ENCODE measurements at regions not wholly inside any gene's neighbourhood (a gene's known extent, or its start where the extent isn't known, plus 50 kb on each side); places are given as distances from the start of the nearest gene placed in this dataset.

GRCh38 chr12:97185567-97185966 is 277.0 kb upstream of the RMST start (continued):
- no peak for TF ChIP-seq ZNF416 (CRISPR knock-in tag; IDR thresholded peaks at IDR 0.05)

- peaks cover 64% of the 10 kb centered on the region for H3K9me3 Mint-ChIP-seq
- no peak for ATAC-seq
- CTCF ChIA-PET, result no interaction called here
- TF ChIP-seq ZNF121 (CRISPR knock-in tag; IDR thresholded peaks at IDR 0.05), result no peak
- TF ChIP-seq ZNF317 (CRISPR knock-in tag; IDR thresholded peaks at IDR 0.05; ENCODE audit: borderline replicate concordance, low read depth), result no peak
- no peak for TF ChIP-seq NR1H2 (CRISPR knock-in tag; IDR thresholded peaks at IDR 0.05)
- TF ChIP-seq FOXJ3 (CRISPR knock-in tag; IDR thresholded peaks at IDR 0.05; ENCODE audit: borderline replicate concordance), result no peak
- no peak for TF ChIP-seq IRF2 (CRISPR knock-in tag; IDR thresholded peaks at IDR 0.05; ENCODE audit: borderline replicate concordance, low read depth)
- no peak for TF ChIP-seq NR2C2 (CRISPR knock-in tag; IDR thresholded peaks at IDR 0.05)
- TF ChIP-seq E2F5 (CRISPR knock-in tag; IDR thresholded peaks at IDR 0.05), result no peak
- TF ChIP-seq FOXK1 (CRISPR knock-in tag; IDR thresholded peaks at IDR 0.05), result no peak
- TF ChIP-seq AR (CRISPR knock-in tag; IDR thresholded peaks at IDR 0.05), result no peak
- no peak for TF ChIP-seq RELA (CRISPR knock-in tag; IDR thresholded peaks at IDR 0.05; ENCODE audit: borderline replicate concordance)
- DNase-seq (ENCODE audit: low spot score), result no peak
- H3K4me1 Mint-ChIP-seq, result peaks cover 5% of the 10 kb centered on the region
- H3K36me3 Mint-ChIP-seq, result peaks cover 50% of the 10 kb centered on the region
- POLR2A ChIA-PET, result no interaction called here
- no peak overlapping the region for H3K27ac Mint-ChIP-seq
- H3K27me3 Mint-ChIP-seq (ENCODE audit: low read depth), result no peaks in the 10 kb centered on the region; the same call in 1 of the 2 replicates
- H3K4me3 Mint-ChIP-seq, result no peak overlapping the region
These were observed 268.1 kb upstream of the RMST start for GRCh38 chr12:97194546-97194945.

- H3K4me3 Mint-ChIP-seq, result no peak overlapping the region
- POLR2A ChIA-PET, result no interaction called here
- ATAC-seq (no peak), DNase-seq (ENCODE audit: low spot score) (no peak)
- H3K4me1 Mint-ChIP-seq, result peaks cover 9% of the 10 kb centered on the region
- no peaks in the 10 kb centered on the region for H3K27me3 Mint-ChIP-seq (ENCODE audit: low read depth)
- no peak for TF ChIP-seq HMGXB4 (CRISPR knock-in tag; IDR thresholded peaks at IDR 0.05)
- no peak for TF ChIP-seq ZNF232 (CRISPR knock-in tag; IDR thresholded peaks at IDR 0.05)
- no peak for TF ChIP-seq OVOL2 (CRISPR knock-in tag; IDR thresholded peaks at IDR 0.05; ENCODE audit: borderline replicate concordance)
- TF ChIP-seq IRF1 (CRISPR knock-in tag; IDR thresholded peaks at IDR 0.05), result no peak
- no peak for TF ChIP-seq ZBTB21 (CRISPR knock-in tag; IDR thresholded peaks at IDR 0.05; ENCODE audit: borderline replicate concordance)
- no peak for TF ChIP-seq GRHL2 (CRISPR knock-in tag; IDR thresholded peaks at IDR 0.05; ENCODE audit: insufficient replicate concordance, severe bottlenecking)
- TF ChIP-seq RORB (CRISPR knock-in tag; IDR thresholded peaks at IDR 0.05), result no peak
- no peak for TF ChIP-seq CREB1 (CRISPR knock-in tag; IDR thresholded peaks at IDR 0.05)
- no peak for TF ChIP-seq ESRRA (CRISPR knock-in tag; IDR thresholded peaks at IDR 0.05; ENCODE audit: borderline replicate concordance)
- TF ChIP-seq USF2 (CRISPR knock-in tag; IDR thresholded peaks at IDR 0.05), result no peak
- no peak for TF ChIP-seq ZNF317 (CRISPR knock-in tag; IDR thresholded peaks at IDR 0.05; ENCODE audit: borderline replicate concordance, low read depth)
- TF ChIP-seq FOXK1 (CRISPR knock-in tag; IDR thresholded peaks at IDR 0.05), result no peak
- no peak for TF ChIP-seq SOX15 (CRISPR knock-in tag; IDR thresholded peaks at IDR 0.05)
- no peak for TF ChIP-seq JUN (CRISPR knock-in tag; IDR thresholded peaks at IDR 0.05)
- peaks cover 23% of the 10 kb centered on the region for H3K36me3 Mint-ChIP-seq
- no peak overlapping the region for H3K27ac Mint-ChIP-seq
- H3K9me3 Mint-ChIP-seq, result peaks cover 56% of the 10 kb centered on the region
- CTCF ChIA-PET, result no interaction called here
These were observed 262.4 kb upstream of the RMST start for GRCh38 chr12:97200181-97200580.

Measured in WTC11 (cell line).